Astrocyte of the cerebellum (primary cell): ENCODE measurements at regions not wholly inside any gene's neighbourhood (a gene's known extent, or its start where the extent isn't known, plus 50 kb on each side); places are given as distances from the start of the nearest gene placed in this dataset.
"Not testable (repeated sequence)": the region's sequence is repeated elsewhere in the genome, so short reads cannot be mapped to it uniquely, and the experiment has no call there.

Experiments used
- DNase-seq: peaks from one replicate; pipeline ENCODE4 v3.0.0-alpha.2; 2011; ENCODE audit warnings: low read depth
- H3K4me3 ChIP-seq: 2 replicates; pipeline ENCODE4 v1.5.1; 2011; ENCODE audit warnings: mild to moderate bottlenecking, low read depth, low read length, moderate library complexity
- CTCF ChIP-seq: IDR thresholded peaks from 2 replicates; pipeline ENCODE4 v1.5.1; 2012; ENCODE audit warnings: low read length, low read depth, moderate library complexity, mild to moderate bottlenecking; ENCODE audit errors: missing control alignments
- in situ Hi-C: cut with HindIII; loops from 2 replicates; pipeline ENCODE4 v1.10.0; 2017; ENCODE audit warnings: low sequenced_read_pairs

- in situ Hi-C loops: no loop called here
- no peak for TF ChIP-seq CTCF
- no peak for DNase-seq
Observed at GRCh38 chr18:60193780-60194179, 178.8 kb downstream of the MC4R start.

DNA sequence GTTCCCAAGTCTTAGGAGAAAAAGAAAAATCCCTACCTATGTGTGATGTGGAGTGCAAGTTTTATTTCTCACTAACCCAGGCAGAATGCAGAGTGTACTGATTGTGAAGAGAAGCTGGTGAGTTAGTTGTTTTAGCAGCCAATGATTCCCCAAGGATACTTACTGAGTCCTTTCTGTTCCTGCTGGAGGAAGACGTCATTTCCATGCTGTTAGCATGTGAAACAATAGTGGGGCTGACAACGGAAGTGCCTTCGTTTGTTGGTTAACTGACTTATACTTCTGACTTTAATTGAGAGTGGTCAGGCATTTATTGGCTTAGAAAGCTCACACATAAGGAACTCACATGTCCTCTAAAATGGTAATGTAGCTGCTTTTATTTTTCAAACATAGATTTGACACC is 180.6 kb downstream of the MC4R start:
- H3K4me3 ChIP-seq: no peak overlapping the region
- no peak for TF ChIP-seq CTCF
- no peak for DNase-seq
- in situ Hi-C loops: no loop called here

More at GRCh38 chr18:60193780-60194179, 178.8 kb downstream of the MC4R start:
- no peak overlapping the region for H3K4me3 ChIP-seq

GRCh38 chr18:60189856-60190255 is 182.7 kb downstream of the MC4R start:
- no peak for TF ChIP-seq CTCF
- no peak overlapping the region for H3K4me3 ChIP-seq
- DNase-seq: no peak
- in situ Hi-C loops: no loop called here

DNA sequence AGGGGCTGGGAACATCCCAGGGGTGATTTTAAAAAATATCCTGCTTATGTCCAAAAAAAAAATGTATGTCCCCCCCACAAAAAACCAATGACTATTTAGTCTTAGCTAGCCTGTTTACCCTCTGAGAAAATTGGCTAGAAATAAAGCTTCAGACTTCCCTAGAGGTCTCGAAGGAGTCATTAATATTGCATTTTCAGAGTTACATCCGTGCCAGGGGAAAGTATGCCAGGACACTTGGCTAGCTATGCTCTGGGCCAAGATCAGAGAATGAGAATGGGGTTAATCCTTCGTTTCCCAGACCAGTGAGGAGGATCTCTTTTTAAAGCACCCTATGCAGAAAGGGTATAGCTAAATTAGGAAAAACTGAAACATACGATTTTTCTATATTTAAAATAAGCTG is 183.6 kb downstream of the MC4R start:
- TF ChIP-seq CTCF: no peak

GRCh38 chr18:60182223-60182622 is 190.4 kb downstream of the MC4R start:
- no peak overlapping the region for H3K4me3 ChIP-seq
- no peak for DNase-seq
- TF ChIP-seq CTCF: no peak
- in situ Hi-C loops: no loop called here

More for the DNA sequence above, 183.6 kb downstream of the MC4R start:
- in situ Hi-C loops: no loop called here
- no peak for DNase-seq
- H3K4me3 ChIP-seq: no peak overlapping the region

DNA sequence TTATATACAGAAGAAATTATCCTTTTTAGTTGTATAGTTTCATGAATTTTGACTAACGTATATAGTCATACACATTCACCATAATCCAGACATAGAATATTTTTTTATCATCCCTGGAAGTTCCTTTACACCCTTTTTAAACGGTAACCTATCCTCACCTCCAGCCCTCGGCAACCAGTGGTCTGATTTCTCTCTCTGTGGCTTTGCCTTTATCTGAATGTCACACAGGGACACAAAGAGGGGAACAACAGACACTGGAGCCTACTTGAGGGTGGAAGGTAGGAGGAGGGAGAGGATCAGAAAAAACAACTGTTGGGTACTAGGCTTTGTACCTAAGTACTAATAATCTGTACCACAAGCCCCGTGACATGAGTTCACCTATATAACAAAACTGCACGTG is 191.9 kb downstream of the MC4R start:
- no peak for TF ChIP-seq CTCF
- DNase-seq: no peak
- H3K4me3 ChIP-seq: no peak overlapping the region
- in situ Hi-C loops: no loop called here

DNA sequence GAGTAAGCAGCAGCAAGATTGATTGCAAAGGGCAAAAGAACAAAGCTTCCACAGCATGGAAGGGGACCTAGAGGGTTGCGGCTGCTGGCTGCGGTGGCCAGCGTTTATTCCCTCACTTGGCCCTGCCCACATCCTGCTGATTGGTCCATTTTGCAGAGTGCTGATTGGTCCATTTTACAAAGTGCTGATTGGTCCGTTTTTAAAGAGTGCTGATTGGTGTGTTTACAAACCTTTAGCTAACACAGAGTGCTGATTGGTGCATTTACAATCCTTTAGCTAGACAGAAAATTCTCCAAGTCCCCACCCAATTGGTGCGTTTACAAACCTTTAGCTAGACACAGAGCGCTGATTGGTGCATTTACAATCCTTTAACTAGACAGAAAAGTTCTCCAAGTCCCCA is 194.4 kb downstream of the MC4R start:
- DNase-seq, in situ Hi-C loops, H3K4me3 ChIP-seq: not testable (repeated sequence)
